ENCODE measurements at regions not wholly inside any gene's neighbourhood (a gene's known extent, or its start where the extent isn't known, plus 50 kb on each side); places are given as distances from the start of the nearest gene placed in this dataset.

DNA sequence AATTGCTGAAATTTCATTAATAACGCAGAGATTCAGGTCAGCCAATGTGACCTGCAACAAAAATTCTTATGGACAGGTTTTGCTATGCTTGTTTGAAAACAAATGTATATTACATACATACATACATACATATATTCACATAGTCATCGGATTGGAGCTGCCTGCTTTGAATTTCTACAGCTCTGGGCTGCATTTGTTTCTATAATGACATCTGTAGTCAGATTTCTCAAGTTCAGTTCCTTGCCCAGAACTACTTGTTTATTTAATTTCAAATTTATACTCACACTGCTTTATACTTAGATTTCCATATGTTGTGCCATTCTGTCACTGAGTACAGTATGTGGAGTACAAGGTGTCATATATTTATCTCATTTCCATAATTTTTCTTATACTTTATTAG is 2775.0 kb downstream of the PCDH9 start:
- TF ChIP-seq, protein P1, sequence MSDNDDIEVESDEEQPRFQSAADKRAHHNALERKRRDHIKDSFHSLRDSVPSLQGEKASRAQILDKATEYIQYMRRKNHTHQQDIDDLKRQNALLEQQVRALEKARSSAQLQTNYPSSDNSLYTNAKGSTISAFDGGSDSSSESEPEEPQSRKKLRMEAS (IDR thresholded peaks at IDR 0.05), result no peak
- TF ChIP-seq, protein P2, sequence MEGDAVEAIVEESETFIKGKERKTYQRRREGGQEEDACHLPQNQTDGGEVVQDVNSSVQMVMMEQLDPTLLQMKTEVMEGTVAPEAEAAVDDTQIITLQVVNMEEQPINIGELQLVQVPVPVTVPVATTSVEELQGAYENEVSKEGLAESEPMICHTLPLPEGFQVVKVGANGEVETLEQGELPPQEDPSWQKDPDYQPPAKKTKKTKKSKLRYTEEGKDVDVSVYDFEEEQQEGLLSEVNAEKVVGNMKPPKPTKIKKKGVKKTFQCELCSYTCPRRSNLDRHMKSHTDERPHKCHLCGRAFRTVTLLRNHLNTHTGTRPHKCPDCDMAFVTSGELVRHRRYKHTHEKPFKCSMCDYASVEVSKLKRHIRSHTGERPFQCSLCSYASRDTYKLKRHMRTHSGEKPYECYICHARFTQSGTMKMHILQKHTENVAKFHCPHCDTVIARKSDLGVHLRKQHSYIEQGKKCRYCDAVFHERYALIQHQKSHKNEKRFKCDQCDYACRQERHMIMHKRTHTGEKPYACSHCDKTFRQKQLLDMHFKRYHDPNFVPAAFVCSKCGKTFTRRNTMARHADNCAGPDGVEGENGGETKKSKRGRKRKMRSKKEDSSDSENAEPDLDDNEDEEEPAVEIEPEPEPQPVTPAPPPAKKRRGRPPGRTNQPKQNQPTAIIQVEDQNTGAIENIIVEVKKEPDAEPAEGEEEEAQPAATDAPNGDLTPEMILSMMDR (IDR thresholded peaks at IDR 0.05; ENCODE audit: low read depth, low read length, missing input control), result no peak
- TF ChIP-seq JUND (IDR thresholded peaks at IDR 0.05), result no peak
- TF ChIP-seq RAD21 (IDR thresholded peaks at IDR 0.05), result no peak

Measured in liver (tissue), 3 donors.